ENCODE measurements at regions not wholly inside any gene's neighbourhood (a gene's known extent, or its start where the extent isn't known, plus 50 kb on each side); places are given as distances from the start of the nearest gene placed in this dataset.
"Not testable (repeated sequence)": the region's sequence is repeated elsewhere in the genome, so short reads cannot be mapped to it uniquely, and the experiment has no call there.

DNA sequence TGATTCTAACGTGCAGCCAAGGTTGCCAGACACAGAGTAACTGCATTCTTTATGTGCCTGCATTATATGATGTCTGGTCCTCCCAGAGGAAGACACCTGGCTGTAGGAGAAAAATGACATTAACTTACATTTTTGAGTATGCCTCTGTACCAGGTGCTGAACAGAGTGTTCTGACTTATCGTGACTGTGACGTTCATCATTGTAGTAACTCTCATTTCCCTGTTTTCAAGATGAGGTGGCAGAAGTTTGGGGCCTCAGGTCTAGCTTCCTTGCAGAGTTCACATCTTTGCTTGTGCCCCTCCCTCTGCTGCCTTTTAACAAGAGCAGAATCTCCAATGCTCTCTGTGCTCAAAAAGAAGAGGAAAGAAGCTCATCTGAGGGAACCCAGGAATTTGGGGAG, 488.0 kb downstream of the AJAP1 start:
- no peak for DNase-seq
- Histone ChIP-seq H3K4me1 (no peaks in the 10 kb centered on the region), H3K9me3 (replicated peaks) (no peaks in the 10 kb centered on the region), H3K27ac (no peak overlapping the region), H3K27me3 (peaks cover 8% of the 10 kb centered on the region; the same call in 1 of the 2 replicates), H3K4me3 (no peak overlapping the region), H3K36me3 (no peaks in the 10 kb centered on the region; the same call in 1 of the 2 replicates)

DNA sequence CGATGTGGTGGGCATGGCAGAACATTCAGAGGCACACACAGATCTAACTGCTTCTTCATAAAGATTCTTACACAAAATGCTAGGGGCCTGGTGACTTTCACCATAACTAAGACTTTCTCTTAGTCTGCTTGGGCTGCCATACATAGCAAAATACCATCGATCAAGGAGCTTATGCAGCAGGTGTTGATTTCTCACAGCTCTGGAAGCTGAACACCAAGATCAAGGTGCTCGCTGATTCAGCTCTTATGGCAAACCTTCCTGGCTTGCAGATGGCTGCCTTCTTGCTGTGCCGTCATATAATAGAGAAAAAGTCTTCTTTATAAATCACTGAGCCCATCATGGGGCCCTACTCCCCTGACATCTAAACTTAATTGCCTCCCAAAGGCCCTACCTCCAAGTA, 487.3 kb downstream of the AJAP1 start:
- no peaks in the 10 kb centered on the region for H3K4me1 ChIP-seq
- H3K27ac ChIP-seq, result no peak overlapping the region
- no peaks in the 10 kb centered on the region for H3K9me3 ChIP-seq (replicated peaks)
- no peaks in the 10 kb centered on the region; the same call in 1 of the 2 replicates for H3K36me3 ChIP-seq
- peaks cover 8% of the 10 kb centered on the region; the same call in 1 of the 2 replicates for H3K27me3 ChIP-seq
- no peak overlapping the region for H3K4me3 ChIP-seq
- no peak for DNase-seq

DNA sequence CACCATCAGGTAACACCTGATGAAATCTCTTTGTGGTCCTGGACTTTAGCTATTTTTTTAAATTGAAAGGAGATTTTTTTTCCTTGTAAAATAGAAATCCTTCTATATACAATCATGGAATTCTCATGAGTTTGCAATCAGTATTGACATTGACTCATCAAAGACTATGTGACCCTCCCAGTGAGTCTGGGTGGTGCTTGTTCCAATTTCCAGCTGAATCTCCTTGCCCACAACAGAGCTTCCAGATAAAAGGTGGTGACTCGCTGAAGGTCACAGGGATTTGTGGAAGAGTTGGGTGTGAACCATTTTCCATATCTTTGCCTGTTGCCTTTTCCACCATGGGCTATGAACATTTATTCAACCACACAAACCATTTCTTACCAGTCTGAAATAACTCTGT, 486.6 kb downstream of the AJAP1 start:
- peaks cover 8% of the 10 kb centered on the region; the same call in 1 of the 2 replicates for H3K27me3 ChIP-seq
- H3K4me3 ChIP-seq, result no peak overlapping the region
- H3K27ac ChIP-seq, result no peak overlapping the region
- no peaks in the 10 kb centered on the region for H3K9me3 ChIP-seq (replicated peaks)
- H3K36me3 ChIP-seq, result no peaks in the 10 kb centered on the region; the same call in 1 of the 2 replicates
- H3K4me1 ChIP-seq, result no peaks in the 10 kb centered on the region
- no peak for DNase-seq

DNA sequence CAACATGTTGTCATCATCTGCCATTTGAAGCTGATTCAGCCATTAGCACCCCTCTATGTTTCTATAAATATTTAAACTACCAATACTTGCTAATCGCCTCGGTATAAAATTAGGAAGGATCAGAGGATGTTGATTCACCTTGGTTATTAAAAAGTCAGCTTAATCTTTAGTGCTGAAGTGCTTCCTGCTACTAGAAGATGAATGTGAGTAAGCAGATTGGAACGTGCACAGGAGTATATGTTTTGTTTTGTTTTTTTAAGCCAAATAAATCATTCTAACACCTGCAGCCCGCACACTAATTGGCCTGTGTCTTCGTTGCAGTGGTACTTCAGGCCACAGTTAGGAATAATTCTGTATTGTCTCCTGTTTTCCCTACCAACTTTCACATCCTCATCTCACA, 485.7 kb downstream of the AJAP1 start:
- no peaks in the 10 kb centered on the region for H3K4me1 ChIP-seq
- DNase-seq, result no peak
- H3K27ac ChIP-seq, result no peak overlapping the region
- no peaks in the 10 kb centered on the region; the same call in 1 of the 2 replicates for H3K36me3 ChIP-seq
- peaks cover 8% of the 10 kb centered on the region for H3K27me3 ChIP-seq
- no peak overlapping the region for H3K4me3 ChIP-seq
- no peaks in the 10 kb centered on the region for H3K9me3 ChIP-seq (replicated peaks)

DNA sequence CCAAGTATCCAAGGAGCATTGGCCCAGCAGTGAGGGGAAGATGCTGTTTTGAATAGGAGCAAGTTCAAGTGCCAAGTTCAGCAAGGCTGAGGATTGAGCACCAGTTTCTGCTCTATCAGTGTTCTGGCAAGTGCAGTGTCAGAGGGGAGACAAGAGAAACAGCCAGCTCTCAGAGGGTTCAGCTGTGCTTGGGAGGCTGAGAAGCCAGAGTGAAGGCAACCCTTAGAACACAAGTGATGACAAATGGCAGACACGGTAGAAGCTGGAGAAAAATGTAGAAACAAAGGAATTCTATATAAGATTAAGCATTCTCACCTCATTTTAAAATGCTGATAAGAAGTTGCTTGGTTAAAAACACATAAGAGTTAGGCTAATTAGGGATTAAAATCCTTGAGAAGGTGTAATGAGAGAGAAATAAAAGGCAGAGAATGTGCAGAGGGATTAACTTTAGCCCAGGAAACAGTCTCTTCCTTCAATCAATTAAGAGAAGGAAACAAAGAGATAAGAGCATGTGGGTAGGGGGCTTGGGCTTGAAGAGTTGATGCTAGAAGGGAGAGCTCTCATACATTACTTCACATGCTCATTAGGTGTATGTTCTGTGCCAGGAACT, 475.4 kb downstream of the AJAP1 start:
- no peaks in the 10 kb centered on the region for H3K36me3 ChIP-seq
- peaks cover 15% of the 10 kb centered on the region for H3K27me3 ChIP-seq
- H3K4me1 ChIP-seq, result no peaks in the 10 kb centered on the region
- H3K9me3 ChIP-seq (replicated peaks), result no peaks in the 10 kb centered on the region
- DNase-seq, result no peak
- no peak overlapping the region for H3K27ac ChIP-seq
- H3K4me3 ChIP-seq, result no peak overlapping the region

DNA sequence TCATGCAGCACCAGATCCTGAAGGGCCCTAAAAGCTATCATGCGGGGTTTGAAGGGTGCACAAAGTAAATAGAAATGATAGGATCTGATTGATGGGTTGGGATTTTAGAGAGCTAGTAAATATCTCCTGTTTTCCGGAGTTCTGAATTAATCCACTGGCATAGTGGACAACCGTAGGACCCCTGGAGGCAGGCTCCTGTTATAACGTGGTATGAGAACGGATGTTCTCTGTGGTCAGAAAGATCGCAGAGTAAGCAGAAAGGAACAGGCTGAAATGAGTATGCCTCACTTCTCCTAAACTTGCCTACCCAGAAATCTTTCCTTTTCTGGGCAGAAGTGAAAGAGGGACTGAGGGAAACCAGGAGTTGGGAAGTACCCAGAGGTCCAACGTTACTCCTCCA, 470.8 kb downstream of the AJAP1 start:
- no peak for DNase-seq
- Histone ChIP-seq H3K27me3 (peaks cover 3% of the 10 kb centered on the region; the same call in 1 of the 2 replicates), H3K36me3 (no peaks in the 10 kb centered on the region), H3K9me3 (replicated peaks) (no peaks in the 10 kb centered on the region), H3K27ac (no peak overlapping the region), H3K4me3 (no peak overlapping the region), H3K4me1 (no peaks in the 10 kb centered on the region)

DNA sequence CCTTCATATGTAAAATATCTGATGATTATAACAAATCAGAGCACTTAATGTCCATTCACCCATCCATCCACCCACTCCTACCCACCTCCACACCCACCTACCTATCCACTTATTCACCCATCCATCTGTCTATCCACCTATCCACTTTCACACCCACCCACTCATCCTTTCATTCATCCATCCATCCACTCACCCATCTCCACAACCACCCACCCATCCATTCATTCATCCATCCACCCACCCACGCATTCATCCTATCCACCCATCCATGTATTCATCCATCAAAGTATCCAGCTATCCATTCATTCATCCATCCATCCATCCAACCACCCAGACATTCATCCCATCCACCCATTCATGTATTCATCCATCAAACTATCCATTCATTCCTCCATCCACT, 466.1 kb downstream of the AJAP1 start:
- H3K27me3 ChIP-seq, result peaks cover 8% of the 10 kb centered on the region; the same call in 1 of the 2 replicates
- no peaks in the 10 kb centered on the region for H3K4me1 ChIP-seq
- no peak overlapping the region for H3K27ac ChIP-seq
- H3K9me3 ChIP-seq (replicated peaks), result no peaks in the 10 kb centered on the region
- DNase-seq, result no peak
- no peaks in the 10 kb centered on the region for H3K36me3 ChIP-seq
- H3K4me3 ChIP-seq, result no peak overlapping the region

DNA sequence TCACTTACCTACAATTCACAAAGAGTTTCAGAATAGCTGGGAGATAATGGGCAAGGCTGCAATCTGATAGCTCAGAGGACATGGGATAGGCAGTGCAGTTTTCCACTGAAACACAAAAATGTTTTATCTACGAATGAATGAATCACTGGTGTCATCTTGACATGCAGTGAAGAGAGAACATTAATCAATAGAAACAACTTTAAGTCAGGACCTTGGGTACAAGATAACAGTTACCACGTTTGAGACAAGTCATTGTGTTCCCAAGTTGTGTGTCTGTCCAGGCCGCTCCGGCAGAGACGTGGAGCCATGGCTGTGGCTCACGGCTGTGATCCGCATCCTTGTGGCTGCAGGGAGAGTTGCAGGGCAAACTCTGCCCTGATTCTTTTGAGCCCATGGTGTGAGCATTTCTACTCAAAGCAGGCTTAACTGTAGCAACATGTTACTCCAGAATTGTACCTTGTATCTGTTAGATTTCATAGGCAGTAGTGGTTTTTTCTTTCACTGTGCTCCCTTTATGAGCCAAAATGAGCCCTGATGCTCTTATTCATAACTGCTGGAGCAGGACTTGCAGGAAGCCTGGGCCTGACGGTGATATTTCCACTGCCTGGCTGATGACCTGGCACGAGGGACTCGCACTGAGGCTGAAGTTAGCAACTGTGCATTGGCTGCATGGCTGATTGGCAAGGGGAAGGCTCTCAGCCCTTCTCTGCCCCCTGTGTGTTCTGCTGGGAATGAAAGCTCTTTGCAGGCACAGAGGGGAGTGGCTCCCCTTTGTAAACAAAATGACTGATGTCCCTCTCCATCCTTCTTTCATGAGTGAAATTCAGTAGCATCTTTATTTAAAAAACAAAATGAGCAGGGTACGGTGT, 465.2 kb downstream of the AJAP1 start:
- DNase-seq, result no peak
- H3K4me1 ChIP-seq, result no peaks in the 10 kb centered on the region

DNA sequence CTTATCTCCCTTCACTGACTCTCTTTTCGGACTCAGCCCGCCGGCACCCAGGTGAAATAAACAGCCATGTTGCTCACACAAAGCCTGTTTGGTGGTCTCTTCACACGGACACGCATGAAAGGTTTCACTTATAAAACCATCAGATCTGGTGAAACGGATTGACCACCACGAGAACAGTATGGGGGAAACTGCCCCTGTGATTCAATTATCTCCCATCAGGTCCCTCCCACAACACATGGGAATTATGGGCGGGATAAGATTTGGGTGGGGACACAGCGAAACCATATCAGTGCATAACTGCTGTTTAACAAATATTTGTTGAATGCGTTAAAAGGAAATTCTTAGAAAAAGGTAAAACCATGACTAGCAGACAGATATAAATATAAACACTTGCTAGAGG, 464.4 kb downstream of the AJAP1 start:
- not testable (repeated sequence) for H3K4me3 ChIP-seq; H3K27ac ChIP-seq; H3K9me3 ChIP-seq (replicated peaks); H3K27me3 ChIP-seq; DNase-seq; H3K36me3 ChIP-seq; H3K4me1 ChIP-seq

More for the DNA sequence above, 465.2 kb downstream of the AJAP1 start:
- Histone ChIP-seq H3K27ac (no peak overlapping the region), H3K36me3 (no peaks in the 10 kb centered on the region), H3K9me3 (replicated peaks) (no peaks in the 10 kb centered on the region), H3K27me3 (peaks cover 8% of the 10 kb centered on the region; the same call in 1 of the 2 replicates), H3K4me3 (no peak overlapping the region)

DNA sequence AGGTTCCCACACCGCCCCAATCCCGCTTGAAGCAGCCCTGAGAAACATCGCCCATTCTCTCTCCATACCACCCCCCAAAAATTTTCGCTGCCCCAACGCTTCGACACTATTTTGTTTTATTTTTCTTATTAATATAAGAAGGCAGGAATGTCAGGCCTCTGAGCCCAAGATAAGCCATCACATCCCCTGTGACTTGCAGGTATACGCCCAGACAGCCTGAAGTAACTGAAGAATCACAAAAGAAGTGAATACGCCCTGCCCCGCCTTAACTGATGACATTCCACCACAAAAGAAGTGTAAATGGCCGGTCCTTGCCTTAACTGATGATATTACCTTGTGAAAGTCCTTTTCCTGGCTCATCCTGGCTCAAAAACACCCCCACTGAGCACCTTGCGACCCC, 463.9 kb downstream of the AJAP1 start:
- H3K27ac ChIP-seq; H3K27me3 ChIP-seq; H3K36me3 ChIP-seq; H3K9me3 ChIP-seq (replicated peaks); DNase-seq; H3K4me3 ChIP-seq; H3K4me1 ChIP-seq: not testable (repeated sequence)

DNA sequence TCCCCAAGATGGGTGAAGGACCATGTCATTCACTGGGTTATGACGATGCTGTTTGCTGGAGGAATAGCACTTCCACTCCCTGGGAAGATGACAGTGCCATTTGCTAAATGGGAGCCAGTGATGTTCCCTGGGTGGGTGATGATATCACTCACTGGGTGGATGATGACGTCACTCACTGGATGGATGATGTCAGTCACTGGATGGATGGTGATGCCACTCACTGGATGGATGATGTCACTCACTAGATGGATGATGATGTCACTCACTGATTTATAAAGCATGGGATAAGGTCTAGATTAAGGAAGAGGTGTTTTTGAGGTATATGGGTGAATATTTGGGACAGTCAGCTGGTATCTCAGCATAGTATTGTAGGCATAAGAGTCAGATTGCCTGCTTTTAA, 457.2 kb downstream of the AJAP1 start:
- Histone ChIP-seq H3K36me3 (no peaks in the 10 kb centered on the region), H3K9me3 (replicated peaks) (no peaks in the 10 kb centered on the region), H3K4me3 (no peak overlapping the region), H3K27me3 (0 out of 2 replicates have a peak, but pooled peaks cover 8% of the 10 kb centered on the region), H3K4me1 (no peaks in the 10 kb centered on the region), H3K27ac (no peak overlapping the region)
- no peak for DNase-seq

DNA sequence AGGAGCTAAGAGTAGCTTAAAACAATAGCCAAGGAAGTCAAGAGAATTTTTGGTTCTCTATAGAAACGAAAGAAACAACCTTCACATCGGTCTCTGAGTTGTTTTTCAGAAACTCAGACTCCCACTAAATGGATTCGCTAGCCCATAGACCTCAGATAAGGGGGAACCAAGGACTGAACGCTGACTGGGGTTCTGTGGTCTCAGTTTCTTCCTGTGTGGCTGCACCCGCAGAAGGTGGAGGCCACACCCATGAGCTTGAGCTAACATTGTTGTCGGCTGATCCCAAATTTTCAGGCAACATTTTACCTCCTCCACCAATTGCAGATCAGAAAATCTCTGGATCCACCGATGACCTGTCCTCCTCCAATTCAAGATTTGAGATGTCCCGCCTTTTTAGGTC, 456.1 kb downstream of the AJAP1 start:
- DNase-seq, result no peak
- no peaks in the 10 kb centered on the region for H3K36me3 ChIP-seq
- no peak overlapping the region for H3K4me3 ChIP-seq
- 0 out of 2 replicates have a peak, but pooled peaks cover 8% of the 10 kb centered on the region for H3K27me3 ChIP-seq
- no peak overlapping the region for H3K27ac ChIP-seq
- H3K4me1 ChIP-seq, result no peaks in the 10 kb centered on the region
- no peaks in the 10 kb centered on the region for H3K9me3 ChIP-seq (replicated peaks)

DNA sequence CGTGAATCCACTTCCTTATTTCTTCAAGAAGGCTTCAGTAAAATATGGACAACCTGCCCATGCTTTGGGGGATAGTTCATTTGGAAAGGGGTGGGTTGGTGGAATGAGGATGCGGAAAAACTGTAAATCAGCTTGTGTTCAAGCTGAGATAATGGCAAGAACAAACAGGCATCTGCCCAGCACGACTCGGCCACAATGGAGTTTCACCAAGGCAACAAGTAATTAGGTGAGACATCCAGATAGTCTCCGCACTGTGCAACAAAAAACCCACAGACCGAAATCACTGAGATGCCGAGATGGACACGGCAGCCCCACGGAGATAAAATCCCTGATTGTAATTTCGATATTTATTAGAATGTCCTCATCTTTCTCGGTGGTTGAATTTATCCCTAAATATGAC, 455.2 kb downstream of the AJAP1 start:
- no peaks in the 10 kb centered on the region for H3K9me3 ChIP-seq (replicated peaks)
- no peaks in the 10 kb centered on the region for H3K4me1 ChIP-seq
- no peak overlapping the region for H3K4me3 ChIP-seq
- no peak overlapping the region for H3K27ac ChIP-seq
- H3K27me3 ChIP-seq, result 0 out of 2 replicates have a peak, but pooled peaks cover 8% of the 10 kb centered on the region
- H3K36me3 ChIP-seq, result no peaks in the 10 kb centered on the region
- no peak for DNase-seq

DNA sequence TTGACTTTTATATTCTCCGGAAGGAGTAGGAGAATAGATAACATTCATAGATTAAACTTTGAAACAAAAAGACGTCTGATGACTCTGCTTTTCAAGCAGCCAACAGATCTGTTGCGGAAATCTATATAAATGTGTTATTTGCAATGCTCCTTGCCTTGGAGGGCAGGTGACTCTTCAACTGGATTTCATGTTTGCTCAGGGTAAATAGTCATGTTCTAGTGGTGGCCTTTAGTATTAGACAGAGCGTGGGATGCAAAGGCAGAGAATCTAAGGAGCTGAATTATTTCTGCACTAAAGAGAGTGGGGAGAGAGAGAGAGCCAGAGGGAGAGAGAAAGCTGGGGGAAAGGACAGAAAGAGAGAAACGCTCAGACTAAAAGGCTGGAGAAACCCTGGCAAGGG, 454.3 kb downstream of the AJAP1 start:
- H3K27ac ChIP-seq, result no peak overlapping the region
- no peaks in the 10 kb centered on the region for H3K36me3 ChIP-seq
- DNase-seq, result no peak
- H3K9me3 ChIP-seq (replicated peaks), result no peaks in the 10 kb centered on the region
- H3K4me1 ChIP-seq, result no peaks in the 10 kb centered on the region
- 0 out of 2 replicates have a peak, but pooled peaks cover 8% of the 10 kb centered on the region for H3K27me3 ChIP-seq
- H3K4me3 ChIP-seq, result no peak overlapping the region

DNA sequence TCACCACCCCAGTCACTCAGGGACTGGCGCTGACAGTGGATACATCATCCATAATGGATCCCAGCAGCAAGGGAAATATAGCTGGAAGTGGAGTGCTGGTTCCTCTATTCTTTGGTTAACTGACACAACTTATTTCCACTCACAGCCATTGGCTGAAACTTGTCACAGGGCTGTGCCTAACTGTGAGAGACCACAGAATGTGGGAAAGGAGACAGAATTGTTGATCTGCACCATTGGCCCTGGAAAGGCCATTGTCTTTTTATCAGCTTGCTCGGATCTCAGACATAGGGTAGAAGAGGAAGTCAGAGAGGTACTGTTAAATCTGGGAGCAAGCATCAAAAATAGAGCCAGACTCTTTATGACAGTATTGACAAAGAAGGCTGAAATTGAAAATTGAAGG, 451.3 kb downstream of the AJAP1 start:
- no peaks in the 10 kb centered on the region for H3K4me1 ChIP-seq
- H3K4me3 ChIP-seq, result no peak overlapping the region
- no peaks in the 10 kb centered on the region for H3K9me3 ChIP-seq (replicated peaks)
- DNase-seq, result no peak
- no peak overlapping the region for H3K27ac ChIP-seq
- no peaks in the 10 kb centered on the region for H3K36me3 ChIP-seq
- 0 out of 2 replicates have a peak, but pooled peaks cover 2% of the 10 kb centered on the region for H3K27me3 ChIP-seq
